ENCODE measurements at regions not wholly inside any gene's neighbourhood (a gene's known extent, or its start where the extent isn't known, plus 50 kb on each side); places are given as distances from the start of the nearest gene placed in this dataset.

- TF ChIP-seq POLR2AphosphoS5 (IDR thresholded peaks at IDR 0.05) (no peak), POLR2A (IDR thresholded peaks at IDR 0.05) (no peak), CTCF (IDR thresholded peaks at IDR 0.05 in 8 of 11, conservative IDR thresholded peaks at IDR 0.05 in 3 of 11) (no peak)
Observed at GRCh38 chr4:63170923-63171322, 1238.3 kb downstream of the TECRL start.
